Upper lobe of right lung (tissue), 1 donor: ENCODE measurements at regions not wholly inside any gene's neighbourhood (a gene's known extent, or its start where the extent isn't known, plus 50 kb on each side); places are given as distances from the start of the nearest gene placed in this dataset.
A peak's percentile ranks its signal among the peaks of the same experiment; 100 is the strongest.

Experiments used
- ATAC-seq: fragments of 200-7000 bp; cut with Tn5 transposase; one replicate; pipeline ENCODE4 v1.9.1; 2020; ENCODE audit warnings: mild to moderate bottlenecking, moderate library complexity
- DNase-seq: peaks from one replicate; pipeline ENCODE4 v3.0.0-alpha.2; 2020
- H3K27ac ChIP-seq: fragments of 200-600 bp; one replicate; pipeline ENCODE4 v1.8.0; 2022
- H3K27me3 ChIP-seq: fragments of 200-600 bp; one replicate; pipeline ENCODE4 v1.8.0; 2022; ENCODE audit warnings: mild to moderate bottlenecking
- H3K36me3 ChIP-seq: fragments of 200-600 bp; one replicate; pipeline ENCODE4 v1.8.0; 2022
- H3K4me1 ChIP-seq: fragments of 200-600 bp; one replicate; pipeline ENCODE4 v1.8.0; 2022
- H3K4me3 ChIP-seq: fragments of 200-600 bp; one replicate; pipeline ENCODE4 v1.8.0; 2022; ENCODE audit warnings: mild to moderate bottlenecking
- H3K9me3 ChIP-seq: fragments of 200-600 bp; one replicate; pipeline ENCODE4 v1.8.0; 2022
- CTCF ChIP-seq: fragments of 200-600 bp; IDR thresholded peaks from one replicate; pipeline ENCODE4 v1.8.0; 2022; ENCODE audit warnings: antibody characterized with exemption
- intact Hi-C: fragments of 100-400 bp; cut with DNase I; formaldehyde crosslinking; loops from one replicate; pipeline ENCODE4 v1.11.0; 2022
- donor health status: DM: no; HTN: yes; CAD: no; lungs with severe emphysema.

DNA sequence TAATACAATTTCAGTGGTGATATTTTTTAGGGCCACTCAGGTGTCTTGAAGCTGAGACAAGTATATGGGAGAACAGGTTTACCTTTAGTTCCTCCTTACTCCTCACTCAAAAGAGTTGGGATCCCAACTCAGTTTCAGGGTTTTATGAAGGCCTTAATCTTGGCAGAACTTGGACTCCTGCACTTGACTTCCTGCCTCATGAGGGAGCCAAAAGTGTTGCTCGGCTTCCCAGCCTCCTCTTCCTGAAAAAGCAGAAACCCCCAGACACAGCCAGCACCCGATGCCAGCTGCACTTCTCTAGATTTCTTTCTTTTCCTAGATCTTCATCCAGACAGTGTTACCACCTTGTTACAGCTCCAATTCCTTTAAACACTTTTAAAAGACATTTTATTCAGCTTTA is 70.8 kb upstream of the TMPRSS2 start:
- intact Hi-C loops = no loop called here
- no peak for TF ChIP-seq CTCF
- H3K36me3 ChIP-seq = no peaks in the 10 kb centered on the region
- DNase-seq (no peak), ATAC-seq (no peak)
- no peak overlapping the region for H3K27ac ChIP-seq
- H3K9me3 ChIP-seq = no peaks in the 10 kb centered on the region
- no peak overlapping the region for H3K4me3 ChIP-seq
- H3K27me3 ChIP-seq = no peaks in the 10 kb centered on the region
- no peaks in the 10 kb centered on the region for H3K4me1 ChIP-seq

GRCh38 chr21:41578083-41578482 is 70.1 kb upstream of the TMPRSS2 start:
- intact Hi-C loops = no loop called here
- H3K4me1 ChIP-seq = no peaks in the 10 kb centered on the region
- no peak overlapping the region for H3K27ac ChIP-seq
- DNase-seq (no peak), ATAC-seq (no peak)
- no peaks in the 10 kb centered on the region for H3K9me3 ChIP-seq
- no peaks in the 10 kb centered on the region for H3K36me3 ChIP-seq
- no peaks in the 10 kb centered on the region for H3K27me3 ChIP-seq
- TF ChIP-seq CTCF = no peak
- no peak overlapping the region for H3K4me3 ChIP-seq

DNA sequence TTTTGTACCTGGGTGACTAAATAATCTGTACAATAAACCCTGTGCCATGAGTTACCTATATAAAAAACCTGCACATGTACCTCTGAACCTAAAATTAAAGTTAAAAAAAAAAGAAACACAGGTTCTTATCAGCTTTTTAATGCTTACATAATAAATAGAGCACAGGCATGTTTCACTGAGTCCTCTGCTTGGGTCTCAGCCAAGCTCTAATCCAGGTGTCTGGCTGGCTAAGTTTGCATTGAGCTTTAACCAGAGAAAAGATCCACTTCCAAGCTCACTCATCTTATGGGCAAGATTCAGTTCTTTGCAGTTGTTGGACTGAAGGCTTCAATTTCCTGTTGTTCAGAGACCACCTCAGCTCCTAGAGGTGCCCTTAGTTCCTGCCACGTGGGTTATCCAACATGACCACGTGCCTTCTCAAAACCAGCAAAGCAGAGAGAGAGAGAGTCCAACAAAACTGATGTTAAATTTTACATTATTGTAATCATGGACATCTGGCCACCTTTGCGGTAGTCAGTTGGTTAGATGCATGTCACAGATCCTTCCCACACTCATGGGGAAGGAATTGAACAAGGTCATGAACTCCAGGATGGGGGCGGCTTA is 68.2 kb upstream of the TMPRSS2 start:
- H3K36me3 ChIP-seq = no peaks in the 10 kb centered on the region
- ATAC-seq (no peak), DNase-seq (no peak)
- no peak for TF ChIP-seq CTCF
- H3K27ac ChIP-seq = no peak overlapping the region
- intact Hi-C loops = no loop called here
- H3K27me3 ChIP-seq = no peaks in the 10 kb centered on the region
- no peaks in the 10 kb centered on the region for H3K4me1 ChIP-seq
- H3K9me3 ChIP-seq = peaks cover 9% of the 10 kb centered on the region
- no peak overlapping the region for H3K4me3 ChIP-seq

GRCh38 chr21:41573902-41574690 is 66.1 kb upstream of the TMPRSS2 start:
- ATAC-seq = no peak
- Histone ChIP-seq H3K4me1 (no peaks in the 10 kb centered on the region), H3K36me3 (no peaks in the 10 kb centered on the region), H3K4me3 (no peak overlapping the region), H3K27ac (no peak overlapping the region), H3K27me3 (no peaks in the 10 kb centered on the region), H3K9me3 (peaks cover 9% of the 10 kb centered on the region)
- no peak for DNase-seq
- intact Hi-C loops = no loop called here
- TF ChIP-seq CTCF = no peak

GRCh38 chr21:41571938-41572510 is 64.1 kb upstream of the TMPRSS2 start:
- H3K27ac ChIP-seq = no peak overlapping the region
- intact Hi-C loops = no loop called here
- no peak overlapping the region for H3K4me3 ChIP-seq
- TF ChIP-seq CTCF = no peak
- DNase-seq (no peak), ATAC-seq (peak; percentile 38)
- H3K36me3 ChIP-seq = no peaks in the 10 kb centered on the region
- peaks cover 9% of the 10 kb centered on the region for H3K9me3 ChIP-seq
- no peaks in the 10 kb centered on the region for H3K4me1 ChIP-seq
- no peaks in the 10 kb centered on the region for H3K27me3 ChIP-seq
